ENCODE measurements at regions not wholly inside any gene's neighbourhood (a gene's known extent, or its start where the extent isn't known, plus 50 kb on each side); places are given as distances from the start of the nearest gene placed in this dataset.

GRCh38 chr2:70014959-70015358, 53.5 kb upstream of the ASPRV1 start:
- no peak overlapping the region for H3K27ac ChIP-seq (ENCODE audit: insufficient read depth, low read length, poor library complexity, severe bottlenecking)
- no peaks in the 10 kb centered on the region for H3K4me1 ChIP-seq (ENCODE audit: control insufficient read depth, insufficient read depth, low read length, poor library complexity, severe bottlenecking)
- H3K27me3 Mint-ChIP-seq = no peaks in the 10 kb centered on the region
- peaks cover 50% of the 10 kb centered on the region for H3K36me3 Mint-ChIP-seq
- H3K27me3 ChIP-seq (ENCODE audit: control insufficient read depth, insufficient read depth, low read length) = no peaks in the 10 kb centered on the region
- ATAC-seq (ENCODE audit: low read depth in 2 of 2) (no peak), DNase-seq (peak in 1 of 3 donors; percentile 29)
- H3K36me3 ChIP-seq (ENCODE audit: control insufficient read depth, insufficient read depth, low read length) = peaks cover 11% of the 10 kb centered on the region
- no peak overlapping the region for H3K27ac Mint-ChIP-seq
- peaks cover 16 to 33% (median 23%) of the 10 kb centered on the region in 4 donors for H3K4me1 Mint-ChIP-seq
- no peak overlapping the region for H3K4me3 Mint-ChIP-seq
- no peaks in the 10 kb centered on the region for H3K9me3 ChIP-seq (ENCODE audit: control insufficient read depth in 2 of 2, low read length in 2 of 2)
- H3K4me3 ChIP-seq (ENCODE audit: low read depth, low read length) = no peak overlapping the region
- peaks cover 0 to 10% (median 2%) of the 10 kb centered on the region in 7 donors for H3K9me3 Mint-ChIP-seq

DNA sequence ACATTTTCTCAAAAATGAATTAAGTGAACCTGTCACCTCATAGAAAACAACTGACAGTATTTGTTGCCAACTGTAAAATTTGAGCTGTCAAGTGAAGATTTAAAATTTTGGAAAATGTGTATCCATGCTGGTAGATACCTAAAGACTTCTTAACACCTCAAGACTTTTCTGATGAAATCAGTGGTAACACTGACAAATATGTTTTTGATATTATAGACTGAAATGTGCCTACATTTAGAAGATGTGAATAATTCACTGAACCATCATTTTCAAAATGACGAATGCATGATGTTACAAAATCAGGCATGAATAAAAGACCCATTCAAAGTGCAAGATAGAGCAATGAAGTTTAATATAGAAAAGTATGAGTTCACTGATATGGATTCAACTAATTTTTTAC, 51.5 kb upstream of the ASPRV1 start:
- no peak overlapping the region for H3K27ac Mint-ChIP-seq
- H3K36me3 Mint-ChIP-seq = peaks cover 43% of the 10 kb centered on the region
- H3K27me3 Mint-ChIP-seq = no peaks in the 10 kb centered on the region
- DNase-seq = no peak
- Histone ChIP-seq H3K4me3 (ENCODE audit: low read depth, low read length) (no peak overlapping the region), H3K9me3 (ENCODE audit: control insufficient read depth in 2 of 2, low read length in 2 of 2) (no peaks in the 10 kb centered on the region), H3K36me3 (ENCODE audit: control insufficient read depth, insufficient read depth, low read length) (peaks cover 11% of the 10 kb centered on the region), H3K4me1 (ENCODE audit: control insufficient read depth, insufficient read depth, low read length, poor library complexity, severe bottlenecking) (no peaks in the 10 kb centered on the region), H3K27ac (ENCODE audit: insufficient read depth, low read length, poor library complexity, severe bottlenecking) (no peak overlapping the region), H3K27me3 (ENCODE audit: control insufficient read depth, insufficient read depth, low read length) (no peaks in the 10 kb centered on the region)
- no peak for ATAC-seq (ENCODE audit: low read depth in 2 of 2)
- peaks cover 8 to 20% (median 10%) of the 10 kb centered on the region in 4 donors for H3K4me1 Mint-ChIP-seq
- peaks cover 0 to 2% (median 0%) of the 10 kb centered on the region in 7 donors for H3K9me3 Mint-ChIP-seq
- no peak overlapping the region for H3K4me3 Mint-ChIP-seq

GRCh38 chr2:70011786-70012185, 50.4 kb upstream of the ASPRV1 start:
- H3K4me3 Mint-ChIP-seq = no peak overlapping the region
- no peaks in the 10 kb centered on the region for H3K27me3 ChIP-seq (ENCODE audit: control insufficient read depth, insufficient read depth, low read length)
- peaks cover 37% of the 10 kb centered on the region for H3K36me3 Mint-ChIP-seq
- no peaks in the 10 kb centered on the region for H3K4me1 ChIP-seq (ENCODE audit: control insufficient read depth, insufficient read depth, low read length, poor library complexity, severe bottlenecking)
- peaks cover 8 to 20% (median 10%) of the 10 kb centered on the region in 4 donors for H3K4me1 Mint-ChIP-seq
- H3K4me3 ChIP-seq (ENCODE audit: low read depth, low read length) = no peak overlapping the region
- H3K9me3 ChIP-seq (ENCODE audit: control insufficient read depth in 2 of 2, low read length in 2 of 2) = no peaks in the 10 kb centered on the region
- H3K27ac ChIP-seq (ENCODE audit: insufficient read depth, low read length, poor library complexity, severe bottlenecking) = no peak overlapping the region
- ATAC-seq (ENCODE audit: low read depth in 2 of 2) (no peak), DNase-seq (no peak)
- H3K27ac Mint-ChIP-seq = no peak overlapping the region
- H3K9me3 Mint-ChIP-seq = peaks cover 0 to 2% (median 0%) of the 10 kb centered on the region in 7 donors
- H3K36me3 ChIP-seq (ENCODE audit: control insufficient read depth, insufficient read depth, low read length) = peaks cover 11% of the 10 kb centered on the region
- no peaks in the 10 kb centered on the region for H3K27me3 Mint-ChIP-seq

DNA sequence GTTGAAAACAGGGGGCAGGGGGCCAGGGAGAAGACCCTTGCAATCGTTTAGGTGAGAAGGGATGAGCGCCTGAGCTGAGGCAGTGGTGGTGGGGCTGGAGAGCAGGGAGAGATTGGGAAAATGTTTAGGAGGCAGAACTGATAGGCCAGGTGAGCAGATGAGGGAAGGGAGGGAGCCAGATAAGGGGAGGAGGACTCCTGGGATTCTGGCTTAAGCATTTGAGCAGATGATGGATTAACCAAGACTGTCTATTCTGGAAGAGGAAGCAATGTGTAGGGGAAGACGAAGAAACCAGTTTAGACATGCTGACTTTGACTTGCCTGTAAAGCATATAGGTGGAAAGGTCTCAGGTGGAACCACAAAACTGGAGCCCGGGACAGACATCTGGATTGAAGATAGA, 49.9 kb upstream of the ASPRV1 start:
- Mint-ChIP-seq H3K4me1 (peaks cover 8 to 20% (median 10%) of the 10 kb centered on the region in 4 donors), H3K27me3 (no peaks in the 10 kb centered on the region), H3K9me3 (peaks cover 0 to 2% (median 0%) of the 10 kb centered on the region in 7 donors), H3K36me3 (peaks cover 36% of the 10 kb centered on the region), H3K4me3 (no peak overlapping the region), H3K27ac (peak overlapping the region in 1 of 3 donors; percentile 70)
- Histone ChIP-seq H3K36me3 (ENCODE audit: control insufficient read depth, insufficient read depth, low read length) (peaks cover 8% of the 10 kb centered on the region), H3K4me3 (ENCODE audit: low read depth, low read length) (no peak overlapping the region), H3K4me1 (ENCODE audit: control insufficient read depth, insufficient read depth, low read length, poor library complexity, severe bottlenecking) (no peaks in the 10 kb centered on the region), H3K9me3 (ENCODE audit: control insufficient read depth in 2 of 2, low read length in 2 of 2) (no peaks in the 10 kb centered on the region), H3K27me3 (ENCODE audit: control insufficient read depth, insufficient read depth, low read length) (no peaks in the 10 kb centered on the region), H3K27ac (ENCODE audit: insufficient read depth, low read length, poor library complexity, severe bottlenecking) (no peak overlapping the region)
- DNase-seq (no peak), ATAC-seq (ENCODE audit: low read depth in 2 of 2) (no peak)
